ENCODE measurements at regions not wholly inside any gene's neighbourhood (a gene's known extent, or its start where the extent isn't known, plus 50 kb on each side); places are given as distances from the start of the nearest gene placed in this dataset.

- TF ChIP-seq KLF10 (tag by site-specific recombination; IDR thresholded peaks at IDR 0.05) (no peak), TCF7L2 (IDR thresholded peaks at IDR 0.05; ENCODE audit: borderline replicate concordance, low read depth, low read length) (no peak), ZBTB44 (tag by site-specific recombination; IDR thresholded peaks at IDR 0.05) (no peak), ZNF792 (tag by site-specific recombination; IDR thresholded peaks at IDR 0.05) (no peak), ZNF121 (tag by site-specific recombination; IDR thresholded peaks at IDR 0.05) (no peak), CTCF (tag by site-specific recombination; IDR thresholded peaks at IDR 0.05) (no peak), ZNF302 (tag by site-specific recombination; IDR thresholded peaks at IDR 0.05; ENCODE audit: low read depth) (no peak), SETDB1 (IDR thresholded peaks at IDR 0.05; ENCODE audit: insufficient read length, low read length) (no peak), ZFP41 (tag by site-specific recombination; IDR thresholded peaks at IDR 0.05; ENCODE audit: borderline replicate concordance) (no peak), ZNF549 (tag by site-specific recombination; IDR thresholded peaks at IDR 0.05) (no peak), ZBTB17 (tag by site-specific recombination; IDR thresholded peaks at IDR 0.05) (no peak), ZSCAN5A (tag by site-specific recombination; IDR thresholded peaks at IDR 0.05) (no peak), ZNF335 (tag by site-specific recombination; conservative IDR thresholded peaks at IDR 0.05) (no peak), ZNF423 (tag by site-specific recombination; IDR thresholded peaks at IDR 0.05) (no peak)
These were observed 72.5 kb downstream of the RBM43 start for GRCh38 chr2:151189125-151189524.

All from HEK293 (cell line).